GM23338 (cell line): ENCODE measurements at regions not wholly inside any gene's neighbourhood (a gene's known extent, or its start where the extent isn't known, plus 50 kb on each side); places are given as distances from the start of the nearest gene placed in this dataset.

Experiments
- ATAC-seq: fragments of 200-7000 bp; cut with Tn5 transposase; 3 replicates; pipeline ENCODE4 v1.9.1; 2020
- DNase-seq: peaks from one replicate; pipeline ENCODE4 v3.0.0-alpha.2; 2015; ENCODE audit warnings: low spot score
- H2AFZ ChIP-seq: fragments of 200-600 bp; sonication (generic); 2 replicates; pipeline ENCODE4 v1.8.0; 2016; ENCODE audit warnings: antibody characterized with exemption, mild to moderate bottlenecking, moderate library complexity
- H3F3A ChIP-seq: fragments of 200-600 bp; sonication (generic); replicated peaks from 2 replicates; pipeline ENCODE4 v1.8.0; 2017; ENCODE audit warnings: antibody characterized with exemption, mixed run types, low read depth
- H3K27ac ChIP-seq: fragments of 200-600 bp; sonication (generic); 2 replicates; pipeline ENCODE4 v1.6.1; 2016; ENCODE audit warnings: low read depth
- H3K27me3 ChIP-seq: fragments of 200-600 bp; sonication (generic); 2 replicates; pipeline ENCODE4 v1.8.0; 2016; ENCODE audit warnings: mild to moderate bottlenecking, mixed run types, moderate library complexity; ENCODE audit not compliant: insufficient read depth
- H3K36me3 ChIP-seq: fragments of 200-600 bp; sonication (generic); 2 replicates; pipeline ENCODE4 v1.8.0; 2016; ENCODE audit warnings: mild to moderate bottlenecking; ENCODE audit not compliant: insufficient read depth
- H3K4me1 ChIP-seq: fragments of 200-600 bp; sonication (generic); 2 replicates; pipeline ENCODE4 v1.8.0; 2016; ENCODE audit warnings: mild to moderate bottlenecking, moderate library complexity; ENCODE audit not compliant: insufficient read depth
- H3K4me2 ChIP-seq: fragments of 200-600 bp; sonication (generic); 2 replicates; pipeline ENCODE4 v1.7.1; 2017; ENCODE audit warnings: mixed run types
- H3K4me3 ChIP-seq: fragments of 200-600 bp; sonication (generic); 2 replicates; pipeline ENCODE4 v1.6.1; 2016; ENCODE audit warnings: mixed run types
- H3K79me2 ChIP-seq: fragments of 200-600 bp; sonication (generic); replicated peaks from 2 replicates; pipeline ENCODE4 v1.8.0; 2017; ENCODE audit warnings: mild to moderate bottlenecking; ENCODE audit not compliant: insufficient read depth
- H3K9me2 ChIP-seq: fragments of 200-600 bp; sonication (generic); 2 replicates; pipeline ENCODE4 v1.8.0; 2017; ENCODE audit not compliant: insufficient read depth
- H4K20me1 ChIP-seq: fragments of 200-600 bp; sonication (generic); replicated peaks from 2 replicates; pipeline ENCODE4 v1.8.0; 2017; ENCODE audit warnings: mild to moderate bottlenecking; ENCODE audit not compliant: insufficient read depth
- H3K27ac Mint-ChIP-seq: 2 replicates; pipeline ENCODE4 v1.8.0; 2020; ENCODE audit warnings: inconsistent platforms, mild to moderate bottlenecking, moderate library complexity, mixed read lengths
- H3K27me3 Mint-ChIP-seq: 3 replicates; pipeline ENCODE4 v1.8.0; 2022; ENCODE audit warnings: low read depth, mild to moderate bottlenecking, moderate library complexity, mixed read lengths, inconsistent platforms; ENCODE audit not compliant: insufficient read depth, poor library complexity
- H3K36me3 Mint-ChIP-seq: 3 replicates; pipeline ENCODE4 v1.8.0; 2021; ENCODE audit warnings: low read depth, mild to moderate bottlenecking, inconsistent platforms, moderate library complexity, mixed read lengths
- H3K4me1 Mint-ChIP-seq: 3 replicates; pipeline ENCODE4 v1.8.0; 2020; ENCODE audit warnings: mild to moderate bottlenecking, inconsistent platforms, mixed read lengths
- H3K4me3 Mint-ChIP-seq: 3 replicates; pipeline ENCODE4 v1.8.0; 2021; ENCODE audit warnings: moderate library complexity, mild to moderate bottlenecking, inconsistent platforms, mixed read lengths
- H3K9me3 Mint-ChIP-seq: 3 replicates; pipeline ENCODE4 v1.8.0; 2020; ENCODE audit warnings: moderate library complexity, mild to moderate bottlenecking, inconsistent platforms, mixed read lengths
- EZH2 ChIP-seq: fragments of 200-600 bp; sonication (generic); IDR thresholded peaks from one replicate; pipeline ENCODE4 v1.8.0; 2017; ENCODE audit warnings: antibody characterized with exemption, mild to moderate bottlenecking, low read depth; ENCODE audit not compliant: unreplicated experiment
- EZH2phosphoT487 ChIP-seq: fragments of 200-600 bp; sonication (generic); IDR thresholded peaks from one replicate; pipeline ENCODE4 v1.8.1; 2018; ENCODE audit warnings: antibody characterized with exemption; ENCODE audit not compliant: unreplicated experiment
- NANOG ChIP-seq: IDR thresholded peaks from 2 replicates; pipeline ENCODE4 v1.6.1; 2016; ENCODE audit warnings: antibody characterized with exemption, borderline replicate concordance
- ZNF114 ChIP-seq: fragments of 250-450 bp; sonication (Bioruptor Pico); IDR thresholded peaks from 2 replicates; pipeline ENCODE4 v1.5.0; 2020; ENCODE audit warnings: mild to moderate bottlenecking, moderate library complexity
- TF ChIP-seq, protein P1 (sequence below): IDR thresholded peaks from one replicate; pipeline ENCODE4 v1.6.1; 2018; ENCODE audit warnings: antibody characterized with exemption; ENCODE audit not compliant: unreplicated experiment
- TF ChIP-seq, protein P2 (sequence below): fragments of 250-450 bp; sonication (Bioruptor Pico); IDR thresholded peaks from 2 replicates; pipeline ENCODE4 v1.5.0; 2020; ENCODE audit warnings: mild to moderate bottlenecking, moderate library complexity

- Mint-ChIP-seq H3K27me3 (peaks cover 2% of the 10 kb centered on the region), H3K9me3 (peaks cover 30% of the 10 kb centered on the region), H3K4me1 (no peaks in the 10 kb centered on the region), H3K36me3 (peaks cover 27% of the 10 kb centered on the region; the same call in 2 of the 3 replicates), H3K4me3 (no peak overlapping the region), H3K27ac (no peak overlapping the region)
- H2AFZ ChIP-seq = no peak overlapping the region
- H3K79me2 ChIP-seq = no peaks in the 10 kb centered on the region
- peaks cover 3% of the 10 kb centered on the region; the same call in 1 of the 2 replicates for H4K20me1 ChIP-seq
- H3K4me3 ChIP-seq = no peak overlapping the region
- H3F3A ChIP-seq = no peaks in the 10 kb centered on the region
- no peak overlapping the region for H3K4me2 ChIP-seq
- no peaks in the 10 kb centered on the region; the same call in 1 of the 2 replicates for H3K36me3 ChIP-seq
- DNase-seq = no peak
- H3K27ac ChIP-seq = no peak overlapping the region
- H3K9me2 ChIP-seq = no peaks in the 10 kb centered on the region
- H3K4me1 ChIP-seq = no peaks in the 10 kb centered on the region
- ATAC-seq = no peak
- H3K27me3 ChIP-seq = no peaks in the 10 kb centered on the region
- TF ChIP-seq EZH2 (no peak), EZH2phosphoT487 (no peak), ZNF114 (no peak), NANOG (no peak)
- TF ChIP-seq, protein P1, sequence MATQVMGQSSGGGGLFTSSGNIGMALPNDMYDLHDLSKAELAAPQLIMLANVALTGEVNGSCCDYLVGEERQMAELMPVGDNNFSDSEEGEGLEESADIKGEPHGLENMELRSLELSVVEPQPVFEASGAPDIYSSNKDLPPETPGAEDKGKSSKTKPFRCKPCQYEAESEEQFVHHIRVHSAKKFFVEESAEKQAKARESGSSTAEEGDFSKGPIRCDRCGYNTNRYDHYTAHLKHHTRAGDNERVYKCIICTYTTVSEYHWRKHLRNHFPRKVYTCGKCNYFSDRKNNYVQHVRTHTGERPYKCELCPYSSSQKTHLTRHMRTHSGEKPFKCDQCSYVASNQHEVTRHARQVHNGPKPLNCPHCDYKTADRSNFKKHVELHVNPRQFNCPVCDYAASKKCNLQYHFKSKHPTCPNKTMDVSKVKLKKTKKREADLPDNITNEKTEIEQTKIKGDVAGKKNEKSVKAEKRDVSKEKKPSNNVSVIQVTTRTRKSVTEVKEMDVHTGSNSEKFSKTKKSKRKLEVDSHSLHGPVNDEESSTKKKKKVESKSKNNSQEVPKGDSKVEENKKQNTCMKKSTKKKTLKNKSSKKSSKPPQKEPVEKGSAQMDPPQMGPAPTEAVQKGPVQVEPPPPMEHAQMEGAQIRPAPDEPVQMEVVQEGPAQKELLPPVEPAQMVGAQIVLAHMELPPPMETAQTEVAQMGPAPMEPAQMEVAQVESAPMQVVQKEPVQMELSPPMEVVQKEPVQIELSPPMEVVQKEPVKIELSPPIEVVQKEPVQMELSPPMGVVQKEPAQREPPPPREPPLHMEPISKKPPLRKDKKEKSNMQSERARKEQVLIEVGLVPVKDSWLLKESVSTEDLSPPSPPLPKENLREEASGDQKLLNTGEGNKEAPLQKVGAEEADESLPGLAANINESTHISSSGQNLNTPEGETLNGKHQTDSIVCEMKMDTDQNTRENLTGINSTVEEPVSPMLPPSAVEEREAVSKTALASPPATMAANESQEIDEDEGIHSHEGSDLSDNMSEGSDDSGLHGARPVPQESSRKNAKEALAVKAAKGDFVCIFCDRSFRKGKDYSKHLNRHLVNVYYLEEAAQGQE = no peak
- TF ChIP-seq, protein P2, sequence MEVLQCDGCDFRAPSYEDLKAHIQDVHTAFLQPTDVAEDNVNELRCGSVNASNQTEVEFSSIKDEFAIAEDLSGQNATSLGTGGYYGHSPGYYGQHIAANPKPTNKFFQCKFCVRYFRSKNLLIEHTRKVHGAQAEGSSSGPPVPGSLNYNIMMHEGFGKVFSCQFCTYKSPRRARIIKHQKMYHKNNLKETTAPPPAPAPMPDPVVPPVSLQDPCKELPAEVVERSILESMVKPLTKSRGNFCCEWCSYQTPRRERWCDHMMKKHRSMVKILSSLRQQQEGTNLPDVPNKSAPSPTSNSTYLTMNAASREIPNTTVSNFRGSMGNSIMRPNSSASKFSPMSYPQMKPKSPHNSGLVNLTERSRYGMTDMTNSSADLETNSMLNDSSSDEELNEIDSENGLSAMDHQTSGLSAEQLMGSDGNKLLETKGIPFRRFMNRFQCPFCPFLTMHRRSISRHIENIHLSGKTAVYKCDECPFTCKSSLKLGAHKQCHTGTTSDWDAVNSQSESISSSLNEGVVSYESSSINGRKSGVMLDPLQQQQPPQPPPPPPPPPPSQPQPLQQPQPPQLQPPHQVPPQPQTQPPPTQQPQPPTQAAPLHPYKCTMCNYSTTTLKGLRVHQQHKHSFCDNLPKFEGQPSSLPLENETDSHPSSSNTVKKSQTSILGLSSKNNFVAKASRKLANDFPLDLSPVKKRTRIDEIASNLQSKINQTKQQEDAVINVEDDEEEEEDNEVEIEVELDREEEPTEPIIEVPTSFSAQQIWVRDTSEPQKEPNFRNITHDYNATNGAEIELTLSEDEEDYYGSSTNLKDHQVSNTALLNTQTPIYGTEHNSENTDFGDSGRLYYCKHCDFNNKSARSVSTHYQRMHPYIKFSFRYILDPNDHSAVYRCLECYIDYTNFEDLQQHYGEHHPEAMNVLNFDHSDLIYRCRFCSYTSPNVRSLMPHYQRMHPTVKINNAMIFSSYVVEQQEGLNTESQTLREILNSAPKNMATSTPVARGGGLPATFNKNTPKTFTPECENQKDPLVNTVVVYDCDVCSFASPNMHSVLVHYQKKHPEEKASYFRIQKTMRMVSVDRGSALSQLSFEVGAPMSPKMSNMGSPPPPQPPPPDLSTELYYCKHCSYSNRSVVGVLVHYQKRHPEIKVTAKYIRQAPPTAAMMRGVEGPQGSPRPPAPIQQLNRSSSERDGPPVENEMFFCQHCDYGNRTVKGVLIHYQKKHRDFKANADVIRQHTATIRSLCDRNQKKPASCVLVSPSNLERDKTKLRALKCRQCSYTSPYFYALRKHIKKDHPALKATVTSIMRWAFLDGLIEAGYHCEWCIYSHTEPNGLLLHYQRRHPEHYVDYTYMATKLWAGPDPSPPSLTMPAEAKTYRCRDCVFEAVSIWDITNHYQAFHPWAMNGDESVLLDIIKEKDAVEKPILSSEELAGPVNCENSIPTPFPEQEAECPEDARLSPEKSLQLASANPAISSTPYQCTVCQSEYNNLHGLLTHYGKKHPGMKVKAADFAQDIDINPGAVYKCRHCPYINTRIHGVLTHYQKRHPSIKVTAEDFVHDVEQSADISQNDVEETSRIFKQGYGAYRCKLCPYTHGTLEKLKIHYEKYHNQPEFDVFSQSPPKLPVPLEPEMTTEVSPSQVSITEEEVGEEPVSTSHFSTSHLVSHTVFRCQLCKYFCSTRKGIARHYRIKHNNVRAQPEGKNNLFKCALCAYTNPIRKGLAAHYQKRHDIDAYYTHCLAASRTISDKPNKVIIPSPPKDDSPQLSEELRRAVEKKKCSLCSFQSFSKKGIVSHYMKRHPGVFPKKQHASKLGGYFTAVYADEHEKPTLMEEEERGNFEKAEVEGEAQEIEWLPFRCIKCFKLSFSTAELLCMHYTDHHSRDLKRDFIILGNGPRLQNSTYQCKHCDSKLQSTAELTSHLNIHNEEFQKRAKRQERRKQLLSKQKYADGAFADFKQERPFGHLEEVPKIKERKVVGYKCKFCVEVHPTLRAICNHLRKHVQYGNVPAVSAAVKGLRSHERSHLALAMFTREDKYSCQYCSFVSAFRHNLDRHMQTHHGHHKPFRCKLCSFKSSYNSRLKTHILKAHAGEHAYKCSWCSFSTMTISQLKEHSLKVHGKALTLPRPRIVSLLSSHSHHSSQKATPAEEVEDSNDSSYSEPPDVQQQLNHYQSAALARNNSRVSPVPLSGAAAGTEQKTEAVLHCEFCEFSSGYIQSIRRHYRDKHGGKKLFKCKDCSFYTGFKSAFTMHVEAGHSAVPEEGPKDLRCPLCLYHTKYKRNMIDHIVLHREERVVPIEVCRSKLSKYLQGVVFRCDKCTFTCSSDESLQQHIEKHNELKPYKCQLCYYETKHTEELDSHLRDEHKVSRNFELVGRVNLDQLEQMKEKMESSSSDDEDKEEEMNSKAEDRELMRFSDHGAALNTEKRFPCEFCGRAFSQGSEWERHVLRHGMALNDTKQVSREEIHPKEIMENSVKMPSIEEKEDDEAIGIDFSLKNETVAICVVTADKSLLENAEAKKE = no peak
Observed at GRCh38 chr6:126245077-126245476, 94.8 kb upstream of the CENPW start.
